GM18519 (cell line): ENCODE measurements at regions not wholly inside any gene's neighbourhood (a gene's known extent, or its start where the extent isn't known, plus 50 kb on each side); places are given as distances from the start of the nearest gene placed in this dataset.
"Not testable (repeated sequence)": the region's sequence is repeated elsewhere in the genome, so short reads cannot be mapped to it uniquely, and the experiment has no call there.

Source experiments
- ATAC-seq: cut with Tn5 transposase; IDR thresholded peaks from one replicate; pipeline ENCODE4 v1.9.1; 2021; ENCODE audit warnings: mild to moderate bottlenecking, moderate library complexity; ENCODE audit not compliant: unreplicated experiment, low FRiP score

DNA sequence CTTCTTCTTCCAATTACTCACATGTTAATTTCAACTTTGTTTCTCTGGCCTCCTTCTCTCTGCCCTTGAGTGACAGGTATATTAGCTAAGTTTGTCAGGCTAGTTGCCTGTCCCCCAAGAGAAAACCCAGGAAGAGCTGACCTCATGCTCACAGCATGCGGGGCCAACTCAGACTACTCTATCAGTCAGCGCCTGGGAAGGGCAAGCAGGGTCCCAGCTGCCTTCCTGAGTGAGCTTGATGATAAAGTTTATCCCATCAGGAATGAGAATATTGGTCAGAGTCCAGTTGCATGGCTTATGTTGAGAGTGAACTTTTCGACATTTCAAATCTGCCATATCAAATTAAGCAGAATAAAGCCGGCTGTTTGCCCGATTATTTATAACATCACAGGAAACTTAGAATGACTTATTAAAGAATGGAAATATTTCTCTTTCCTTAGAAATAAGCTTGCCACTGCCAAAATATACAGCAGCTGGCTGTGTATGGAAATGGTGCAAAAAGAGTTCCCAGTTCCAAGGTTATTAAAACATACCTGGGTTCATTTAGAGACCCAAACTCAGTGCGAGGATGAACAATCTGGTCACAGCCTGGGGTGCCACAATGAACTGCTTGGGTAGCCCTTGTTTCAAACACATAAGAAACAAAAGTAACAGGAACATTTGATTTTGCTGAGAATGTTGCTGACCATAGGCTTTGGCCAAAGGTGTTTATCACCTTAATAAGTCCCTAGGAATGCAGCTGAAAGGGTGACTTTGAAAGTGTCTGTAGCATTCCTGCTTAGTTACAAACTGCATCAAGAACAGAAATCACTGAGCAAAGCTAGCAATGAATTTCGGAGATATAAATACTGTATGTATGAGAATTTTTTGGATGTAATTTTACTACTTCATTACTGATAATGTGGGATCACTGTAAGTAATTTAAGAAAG is 1553.8 kb upstream of the FLRT2 start:
- no peak for ATAC-seq

DNA sequence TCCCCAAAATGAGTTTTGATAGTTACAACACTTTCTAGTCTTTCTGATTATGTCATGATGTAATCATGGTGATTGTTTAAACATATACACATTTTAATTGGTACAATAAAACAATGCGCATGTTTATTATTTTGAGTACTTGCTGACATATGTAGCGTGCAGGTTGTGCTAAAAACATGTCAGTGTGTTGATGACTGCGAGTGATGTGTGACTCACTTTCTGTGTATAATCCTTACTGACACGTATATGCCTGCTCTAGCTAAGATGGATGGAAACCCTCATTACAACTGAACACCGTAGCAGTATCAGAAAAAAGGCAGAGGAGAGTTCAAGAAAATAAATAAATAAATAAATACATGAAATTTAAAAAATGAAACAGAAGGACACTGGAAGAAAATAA is 1552.4 kb upstream of the FLRT2 start:
- ATAC-seq = no peak

DNA sequence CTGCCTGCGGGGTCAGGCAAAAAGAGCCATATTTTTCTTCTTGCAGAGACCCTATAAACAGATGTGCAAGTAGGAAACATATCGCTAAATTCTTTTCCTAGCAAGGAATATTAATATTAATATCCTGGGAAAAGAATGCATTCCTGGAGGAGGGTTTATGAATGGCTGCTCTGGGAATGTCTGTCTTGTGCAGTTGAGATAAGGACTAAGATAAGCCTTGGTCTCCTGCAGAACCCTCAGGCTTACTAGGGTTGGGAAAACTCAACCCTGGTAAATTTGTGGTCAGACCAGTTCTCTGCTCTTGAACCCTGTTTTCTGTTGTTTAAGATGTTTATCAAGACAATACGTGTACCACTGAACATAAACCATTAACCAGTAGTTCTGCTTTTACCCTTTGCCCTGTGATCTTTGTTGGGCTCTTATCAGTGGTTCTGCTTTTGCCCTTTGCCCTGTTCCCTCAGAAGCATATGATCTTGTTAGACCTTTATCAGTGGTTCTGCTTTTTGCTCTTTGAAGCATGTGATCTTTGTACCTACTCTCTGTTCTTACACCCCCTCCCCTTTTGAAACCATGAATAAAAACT is 1548.2 kb upstream of the FLRT2 start:
- ATAC-seq = not testable (repeated sequence)

DNA sequence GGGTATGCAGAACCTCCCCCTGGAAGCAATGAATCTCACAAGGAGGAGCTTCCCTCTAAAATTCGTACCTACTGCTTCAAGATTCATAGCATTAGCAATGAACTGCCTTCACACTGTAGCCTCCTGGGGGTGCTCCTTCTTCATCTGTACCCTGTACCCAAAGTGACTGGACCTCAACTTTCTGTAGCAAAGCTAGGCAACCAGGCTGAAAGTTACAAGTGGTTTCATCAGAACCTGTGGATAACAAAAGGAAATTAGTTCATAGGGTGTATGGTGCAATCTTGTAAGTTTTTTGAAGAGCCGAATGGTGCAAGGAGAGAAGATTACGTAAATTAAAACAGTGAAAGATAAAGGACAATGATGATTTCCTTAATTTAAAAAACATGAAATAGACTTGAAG is 1541.7 kb upstream of the FLRT2 start:
- no peak for ATAC-seq

DNA sequence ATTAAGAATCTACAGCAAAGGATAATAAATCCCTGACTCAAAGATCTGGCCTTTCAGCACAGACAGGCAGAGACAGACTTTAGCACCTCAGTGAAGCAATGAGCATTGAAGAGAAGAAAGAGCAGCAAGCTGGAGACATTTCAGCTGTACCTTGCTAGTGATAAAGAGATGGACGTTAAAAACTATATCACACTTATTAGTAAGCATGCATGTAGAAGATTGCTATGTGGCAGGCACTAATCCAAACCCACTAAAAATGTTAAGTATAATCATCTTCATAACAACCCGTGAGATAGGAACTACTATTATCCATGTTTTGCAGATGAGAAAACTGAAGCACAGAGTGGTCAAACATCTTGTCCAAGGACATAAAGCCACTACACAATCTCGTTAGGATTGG is 1538.3 kb upstream of the FLRT2 start:
- no peak for ATAC-seq

DNA sequence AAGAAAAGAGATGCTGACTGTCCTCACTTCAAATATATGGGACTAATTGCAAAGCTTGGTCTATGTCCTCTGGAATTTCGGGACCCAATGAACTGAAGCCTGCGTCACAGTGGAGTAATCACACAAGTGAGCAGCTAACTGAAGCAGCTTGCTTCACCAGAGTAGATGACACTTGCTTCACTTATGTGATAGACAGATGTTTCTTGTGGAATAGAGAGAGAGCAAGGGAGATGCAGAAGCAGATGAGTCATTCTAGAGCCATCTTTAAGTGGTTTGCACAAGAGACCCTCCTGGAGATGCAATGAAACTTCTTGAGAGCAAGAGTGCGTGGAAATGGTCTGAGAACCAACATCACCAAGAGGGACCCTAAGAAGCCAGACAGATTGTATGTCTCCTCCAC is 1537.1 kb upstream of the FLRT2 start:
- ATAC-seq = no peak

DNA sequence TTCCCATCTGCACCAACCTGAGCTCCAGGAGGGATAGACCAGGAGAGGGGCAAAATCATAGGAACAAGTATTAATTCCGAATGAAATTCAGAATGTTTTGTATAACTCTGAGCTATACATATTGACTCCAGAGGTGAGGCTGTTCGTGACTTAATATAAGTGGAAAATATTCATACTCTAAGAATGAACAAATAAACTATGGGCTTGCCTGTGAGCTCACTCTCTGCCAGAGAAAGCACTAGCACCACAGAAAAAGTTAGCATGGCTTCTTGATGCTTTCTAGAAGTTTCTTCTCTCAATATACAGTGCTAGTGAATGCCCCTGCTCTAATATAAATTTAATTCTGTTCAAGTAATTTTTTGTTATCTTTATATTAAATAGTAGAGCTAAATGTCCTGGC is 1536.4 kb upstream of the FLRT2 start:
- no peak for ATAC-seq

DNA sequence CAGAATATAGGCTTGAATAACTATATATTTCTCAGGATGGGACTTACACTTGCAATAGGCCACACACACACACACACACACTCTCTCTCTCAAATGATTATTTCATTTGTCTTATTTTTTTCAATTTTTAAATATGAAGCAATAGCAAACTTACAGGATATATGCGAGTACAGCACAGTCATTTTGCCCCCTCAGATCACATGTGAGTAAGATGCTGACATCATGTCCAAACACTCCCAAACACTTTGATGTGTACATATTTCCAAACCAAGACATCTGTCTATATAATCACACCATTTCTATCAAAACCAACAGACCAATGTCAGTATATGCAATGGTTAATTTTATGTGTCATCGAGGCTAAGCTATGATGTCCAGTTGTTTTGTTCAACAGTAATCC is 1535.9 kb upstream of the FLRT2 start:
- ATAC-seq = no peak

DNA sequence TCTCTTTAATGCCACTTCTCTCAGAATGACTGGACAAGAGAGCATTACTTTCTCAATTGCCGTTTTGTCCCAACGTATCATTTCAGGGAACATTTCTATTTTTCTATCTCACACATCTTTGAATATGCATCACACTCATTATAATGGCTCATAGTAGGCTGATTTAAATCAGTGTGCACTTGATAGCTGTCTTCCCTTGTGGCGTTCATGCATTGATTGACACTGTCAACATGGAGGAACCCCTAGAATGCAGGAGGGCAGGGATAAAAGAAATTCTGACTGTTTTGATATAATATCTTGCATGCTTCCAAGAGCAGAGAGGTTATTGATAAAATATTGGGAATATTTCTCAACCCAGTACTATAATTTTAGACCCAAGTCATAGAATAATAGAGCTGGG is 1528.9 kb upstream of the FLRT2 start:
- ATAC-seq = no peak

DNA sequence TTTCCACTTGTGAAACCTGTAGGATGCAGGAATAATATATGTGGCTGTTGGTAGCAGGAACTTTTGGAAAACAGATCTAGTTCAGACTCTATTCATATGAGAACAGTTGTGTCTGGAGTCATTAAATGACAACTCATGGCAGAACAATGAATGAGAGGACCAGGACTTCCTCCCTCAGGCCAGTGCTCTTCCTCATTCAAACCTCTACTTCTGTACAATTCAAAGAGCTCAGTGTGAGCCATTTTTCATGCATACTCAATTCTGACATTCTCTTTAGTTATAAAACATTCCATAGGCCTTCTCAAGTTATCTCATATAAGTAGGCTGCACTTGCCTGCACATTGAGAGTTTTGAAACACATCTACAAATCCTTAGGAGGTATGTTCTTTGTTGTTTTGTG is 1526.6 kb upstream of the FLRT2 start:
- no peak for ATAC-seq

DNA sequence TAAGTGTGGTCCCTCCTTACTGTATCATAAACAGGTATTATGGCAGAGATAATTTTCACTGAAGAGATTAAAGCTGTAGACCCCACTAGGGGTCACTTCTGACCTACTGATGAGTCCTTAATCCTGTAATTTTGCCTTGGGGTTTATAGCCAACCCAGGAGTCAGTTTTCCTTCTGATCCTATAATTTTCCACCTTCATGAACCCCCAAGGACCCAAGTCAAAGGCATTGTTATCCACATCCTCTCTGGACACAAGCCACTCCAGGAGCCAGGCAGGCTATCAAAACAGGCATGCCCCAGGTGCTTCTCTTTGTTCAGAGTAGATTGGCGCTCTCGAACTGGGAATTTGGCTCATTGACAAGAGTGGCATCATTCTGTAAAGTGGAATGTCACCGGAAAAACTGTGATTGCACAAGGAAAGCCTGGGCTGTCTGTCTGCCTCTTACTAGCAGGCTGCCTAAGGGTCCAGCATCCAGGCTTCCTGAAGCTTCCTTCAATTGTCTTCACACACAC is 1523.2 kb upstream of the FLRT2 start:
- ATAC-seq = no peak

DNA sequence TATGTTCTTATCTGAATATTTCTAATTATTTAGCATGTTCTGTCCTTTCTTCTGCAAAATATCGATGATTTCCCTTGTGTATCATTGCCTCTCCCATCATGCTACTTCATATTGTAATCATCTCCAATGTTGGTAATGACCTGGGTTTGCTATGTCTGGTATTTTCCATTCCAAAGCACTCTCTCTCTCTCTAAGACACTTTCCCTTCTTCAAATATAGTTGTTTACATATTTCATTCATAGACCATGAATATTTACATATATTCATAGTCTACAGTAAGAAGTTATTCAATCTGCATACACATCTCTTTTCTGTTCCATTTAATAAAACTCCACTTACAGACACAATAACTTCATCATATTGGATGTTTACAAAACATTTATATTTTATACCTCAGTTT is 1516.5 kb upstream of the FLRT2 start:
- no peak for ATAC-seq

DNA sequence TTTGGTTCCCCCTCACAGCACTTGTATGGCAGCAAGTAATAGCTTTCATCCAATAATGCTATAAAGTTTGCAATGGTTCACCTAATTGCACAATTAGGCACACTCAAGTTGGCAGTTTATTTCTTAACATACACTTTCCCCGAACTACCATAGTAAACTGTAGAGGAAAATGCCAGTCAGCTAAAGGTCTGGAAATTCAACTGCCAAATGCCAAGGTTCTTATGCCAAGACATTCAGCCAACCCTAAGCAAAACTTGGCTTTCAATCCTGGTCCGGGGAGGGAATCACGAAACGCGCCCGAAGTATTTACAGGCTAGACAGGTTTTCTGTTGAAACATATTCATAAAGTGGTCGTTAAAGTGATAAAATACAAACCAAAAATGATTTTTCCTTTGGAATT is 1512.4 kb upstream of the FLRT2 start:
- ATAC-seq = no peak

DNA sequence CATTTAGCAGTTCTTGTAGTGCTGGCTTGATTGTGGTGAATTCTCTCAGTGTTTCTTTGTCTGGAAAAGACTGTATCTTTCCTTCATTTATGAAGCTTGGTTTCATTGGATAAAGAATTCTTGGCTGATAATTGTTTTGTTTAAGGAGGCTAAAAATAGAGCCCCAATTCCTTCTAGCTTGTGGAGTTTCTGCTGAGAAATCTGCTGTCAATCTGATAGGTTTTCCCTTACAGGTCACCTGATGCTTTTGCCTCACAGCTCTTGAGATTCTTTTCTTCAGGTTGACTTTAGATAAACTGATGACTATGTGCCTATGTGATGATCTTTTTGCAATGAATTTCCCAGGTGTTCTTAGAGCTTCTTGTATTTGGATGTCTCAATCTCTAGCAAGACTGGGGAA is 1508.5 kb upstream of the FLRT2 start:
- no peak for ATAC-seq

DNA sequence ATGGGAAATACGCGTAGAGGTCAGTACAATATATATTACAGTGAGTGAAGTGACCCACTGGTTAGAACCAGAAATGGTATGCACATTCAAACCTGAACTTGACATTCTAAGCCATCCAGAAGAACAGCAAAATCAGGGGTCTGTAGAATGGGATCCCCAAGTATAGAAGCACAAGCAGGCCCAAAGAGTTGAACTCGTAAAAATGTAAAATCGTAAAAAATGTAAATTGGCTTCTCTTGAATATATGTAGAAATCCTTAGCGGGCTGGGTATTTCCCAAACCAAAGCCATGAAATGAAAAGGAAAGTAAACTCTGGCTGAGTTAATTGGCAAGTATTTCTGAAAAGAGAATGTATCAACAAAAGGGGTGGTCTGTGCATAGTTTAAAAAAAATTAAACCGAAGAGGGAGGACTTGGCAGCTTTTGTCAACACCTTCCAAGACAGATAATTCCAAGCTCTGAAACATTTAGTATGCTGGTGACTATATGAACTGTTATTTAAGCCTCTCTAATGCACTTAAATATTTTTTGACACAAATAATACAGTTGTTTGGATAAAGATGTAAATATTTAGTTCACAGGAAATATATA is 1505.6 kb upstream of the FLRT2 start:
- no peak for ATAC-seq

DNA sequence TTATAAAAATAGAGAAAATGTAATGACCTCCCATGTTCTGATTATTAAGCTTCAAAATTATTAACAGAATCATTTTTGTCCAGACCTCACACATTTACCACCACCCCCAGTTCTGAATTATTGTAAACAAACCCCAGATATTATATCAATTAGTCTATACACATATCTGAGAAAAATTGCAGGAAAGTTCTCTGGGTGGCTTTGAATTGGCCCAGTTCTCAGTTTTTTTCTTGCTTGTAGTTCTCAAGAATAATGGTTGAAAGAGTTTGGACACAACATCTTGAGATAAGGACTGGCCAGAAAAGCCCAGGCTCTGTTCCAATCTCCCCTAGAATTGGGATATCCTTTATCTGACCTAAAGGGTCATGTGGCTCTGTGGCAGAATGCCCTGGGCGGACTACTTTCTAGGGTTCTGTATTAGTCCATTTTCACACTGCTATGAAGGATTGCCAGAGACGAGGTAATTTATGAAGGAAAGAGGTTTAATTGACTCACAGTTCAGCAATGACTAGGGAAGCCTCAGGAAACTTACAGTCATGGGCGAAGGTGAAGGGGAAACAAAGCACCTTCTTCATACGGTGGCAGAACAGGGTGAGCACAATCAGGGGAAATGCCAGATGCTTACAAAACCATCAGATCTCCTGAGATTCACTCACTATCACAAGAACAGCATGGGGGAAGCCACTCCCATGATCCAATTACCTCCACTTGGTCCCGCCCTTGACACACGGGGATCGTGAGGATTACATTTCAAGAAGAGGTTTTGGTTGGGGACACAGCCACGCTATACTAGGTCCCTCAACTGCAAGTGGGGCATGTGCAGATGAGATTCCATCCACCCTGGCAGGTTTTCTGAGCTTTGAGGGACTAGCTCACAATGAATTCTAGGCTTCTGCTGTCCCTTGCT is 1504.6 kb upstream of the FLRT2 start:
- no peak for ATAC-seq

DNA sequence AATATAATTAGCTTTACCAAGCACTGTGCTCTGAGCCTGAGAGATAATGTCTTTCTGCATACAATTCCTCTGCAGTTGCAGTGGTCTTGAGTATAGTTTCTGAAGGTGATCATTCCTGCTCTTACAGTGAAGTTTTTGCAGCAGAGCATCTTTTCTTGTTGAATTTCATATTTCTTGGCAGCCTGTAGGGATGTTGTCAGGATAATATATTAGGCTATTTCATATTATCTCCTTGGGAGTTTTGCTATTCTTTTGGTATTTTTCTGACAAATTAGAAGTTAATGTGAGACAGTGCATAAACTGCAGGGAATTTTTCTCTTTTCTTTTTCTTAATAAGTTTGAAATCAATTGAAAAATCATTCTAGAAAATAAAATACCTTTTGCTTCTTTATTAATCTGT is 1502.6 kb upstream of the FLRT2 start:
- no peak for ATAC-seq

DNA sequence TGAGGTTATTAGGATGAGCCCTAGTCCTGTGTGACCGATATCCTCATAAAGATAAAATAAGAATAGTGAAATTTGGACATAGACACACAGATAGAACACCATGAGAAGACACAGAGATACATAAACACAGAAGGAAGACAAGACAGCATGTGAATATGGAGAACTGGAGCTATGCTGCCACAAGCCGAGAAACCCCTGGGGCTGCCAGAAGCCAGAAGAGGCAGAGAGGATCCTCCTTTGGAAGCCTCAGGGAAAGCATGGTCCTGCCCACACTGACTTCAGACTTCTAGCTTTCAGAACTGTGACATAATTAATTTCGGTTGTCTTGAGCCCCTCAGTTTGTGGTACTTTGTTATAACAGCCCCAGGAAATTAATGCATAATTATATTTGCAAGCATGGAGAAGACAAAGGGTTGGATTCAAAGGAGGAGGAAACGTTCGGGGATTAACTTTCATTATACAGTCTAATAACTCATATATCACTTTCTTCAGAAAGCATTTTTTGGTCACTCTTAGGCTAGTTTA is 1501.8 kb upstream of the FLRT2 start:
- no peak for ATAC-seq

DNA sequence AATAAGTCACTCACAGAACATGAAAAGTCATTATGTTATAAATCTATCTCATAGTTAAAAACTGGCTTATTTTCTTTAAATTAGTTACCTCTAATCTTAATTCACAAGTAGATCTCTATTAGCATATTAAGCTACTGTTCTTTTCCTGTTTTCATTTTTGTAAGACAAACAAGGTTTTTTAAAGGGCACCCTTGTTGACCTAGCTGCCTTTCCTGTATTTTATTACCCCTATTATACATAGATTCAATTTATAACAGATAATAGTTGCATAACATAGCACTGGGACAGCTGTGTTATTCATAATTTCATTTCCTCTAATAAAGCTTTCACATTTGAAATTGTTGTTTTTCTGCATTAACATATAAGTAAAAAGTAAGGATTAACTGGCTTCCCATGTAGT is 1500.7 kb upstream of the FLRT2 start:
- ATAC-seq = no peak

DNA sequence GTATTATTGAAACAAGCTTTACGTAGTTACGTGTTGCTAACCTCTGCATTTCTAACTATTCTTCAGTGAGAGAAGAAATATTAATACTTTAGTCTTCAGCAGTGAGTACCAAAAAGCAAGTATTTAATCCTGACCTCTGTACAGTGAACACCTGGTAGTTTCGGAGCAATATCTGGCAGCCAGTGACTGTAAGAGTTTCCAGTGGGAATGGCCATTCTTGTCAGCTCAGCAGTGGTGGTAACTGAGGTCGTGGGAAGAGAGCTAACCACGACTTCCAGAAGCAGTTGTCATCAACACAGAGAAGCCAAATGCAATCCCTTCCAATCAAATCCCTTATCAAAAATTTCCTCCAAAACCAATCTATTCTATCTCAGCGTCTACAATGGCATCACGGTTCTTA is 1500.2 kb upstream of the FLRT2 start:
- no peak for ATAC-seq
